Uterus (tissue), 2 donors: ENCODE measurements at regions not wholly inside any gene's neighbourhood (a gene's known extent, or its start where the extent isn't known, plus 50 kb on each side); places are given as distances from the start of the nearest gene placed in this dataset.

Source experiments
- POLR2A ChIP-seq, 2 donors: fragments of 450-650 bp; IDR thresholded peaks; one replicate each; pipeline ENCODE4 v1.6.1; 2016; ENCODE audit warnings: antibody characterized with exemption in 2 of 2, mild to moderate bottlenecking in 1 of 2, moderate library complexity in 1 of 2
- TF ChIP-seq, protein P1 (sequence below), 4 experiments: fragments of 200-600 bp in 2 of 4; fragments of 450-650 bp in 2 of 4; sonication (generic) in 2 of 4; IDR thresholded peaks; one replicate each; pipeline ENCODE4 v1.5.1; 2016 to 2019; ENCODE audit warnings: antibody characterized with exemption in 4 of 4, mild to moderate bottlenecking in 2 of 4, moderate library complexity in 1 of 4

DNA sequence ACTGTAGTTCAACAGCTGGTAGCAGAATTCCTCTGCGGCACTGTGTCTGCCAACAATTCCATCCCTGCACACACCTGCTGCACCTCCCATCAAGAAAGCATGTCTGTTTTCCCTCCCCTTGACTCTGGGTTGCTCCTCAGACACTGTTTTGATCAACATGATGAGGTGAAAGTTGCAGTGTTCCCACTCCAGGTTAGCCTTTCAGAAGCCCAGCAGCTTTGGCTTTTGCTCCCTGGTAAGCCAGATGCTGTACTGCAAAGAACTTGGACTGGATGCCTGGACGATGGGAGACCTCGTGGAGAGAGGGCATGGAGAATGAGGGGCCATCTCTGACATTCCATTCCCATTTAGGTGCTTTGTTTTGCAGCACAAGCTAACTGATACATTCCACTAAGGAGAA is 79.1 kb upstream of the MAFB start:
- TF ChIP-seq, protein P1, sequence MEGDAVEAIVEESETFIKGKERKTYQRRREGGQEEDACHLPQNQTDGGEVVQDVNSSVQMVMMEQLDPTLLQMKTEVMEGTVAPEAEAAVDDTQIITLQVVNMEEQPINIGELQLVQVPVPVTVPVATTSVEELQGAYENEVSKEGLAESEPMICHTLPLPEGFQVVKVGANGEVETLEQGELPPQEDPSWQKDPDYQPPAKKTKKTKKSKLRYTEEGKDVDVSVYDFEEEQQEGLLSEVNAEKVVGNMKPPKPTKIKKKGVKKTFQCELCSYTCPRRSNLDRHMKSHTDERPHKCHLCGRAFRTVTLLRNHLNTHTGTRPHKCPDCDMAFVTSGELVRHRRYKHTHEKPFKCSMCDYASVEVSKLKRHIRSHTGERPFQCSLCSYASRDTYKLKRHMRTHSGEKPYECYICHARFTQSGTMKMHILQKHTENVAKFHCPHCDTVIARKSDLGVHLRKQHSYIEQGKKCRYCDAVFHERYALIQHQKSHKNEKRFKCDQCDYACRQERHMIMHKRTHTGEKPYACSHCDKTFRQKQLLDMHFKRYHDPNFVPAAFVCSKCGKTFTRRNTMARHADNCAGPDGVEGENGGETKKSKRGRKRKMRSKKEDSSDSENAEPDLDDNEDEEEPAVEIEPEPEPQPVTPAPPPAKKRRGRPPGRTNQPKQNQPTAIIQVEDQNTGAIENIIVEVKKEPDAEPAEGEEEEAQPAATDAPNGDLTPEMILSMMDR (IDR thresholded peaks at IDR 0.05), result no peak
- no peak for TF ChIP-seq POLR2A (IDR thresholded peaks at IDR 0.05)
